Liver (tissue), 8 donors: ENCODE measurements at regions not wholly inside any gene's neighbourhood (a gene's known extent, or its start where the extent isn't known, plus 50 kb on each side); places are given as distances from the start of the nearest gene placed in this dataset.

ENCODE experiments used
- DNase-seq: peaks from one replicate; pipeline ENCODE4 v3.0.0-alpha.2; 2017; ENCODE audit warnings: low spot score
- H3K27ac ChIP-seq, 2 donors: one replicate each; pipeline ENCODE4 v1.7.0; 2013; ENCODE audit warnings: inconsistent platforms in 2 of 2, low read length in 2 of 2, control low read depth in 1 of 2, low read depth in 1 of 2, mild to moderate bottlenecking in 1 of 2
- H3K27me3 ChIP-seq, 4 donors: one replicate each; pipeline versions ENCODE4 v1.6.1 to v1.7.0; 2013; ENCODE audit warnings: low read length in 3 of 4, inconsistent platforms in 1 of 4, mild to moderate bottlenecking in 1 of 4, moderate library complexity in 1 of 4; ENCODE audit not compliant: control insufficient read depth in 4 of 4, insufficient read depth in 4 of 4
- H3K36me3 ChIP-seq, 4 donors: one replicate each; pipeline versions ENCODE4 v1.6.1 to v1.7.0; 2013; ENCODE audit warnings: low read length in 3 of 4, mild to moderate bottlenecking in 3 of 4, low read depth in 1 of 4, moderate library complexity in 1 of 4; ENCODE audit not compliant: control insufficient read depth in 4 of 4, insufficient read depth in 3 of 4
- H3K4me1 ChIP-seq, 4 donors: one replicate each; pipeline versions ENCODE4 v1.6.1 to v1.7.0; 2013; ENCODE audit warnings: low read length in 3 of 4, mild to moderate bottlenecking in 3 of 4, moderate library complexity in 1 of 4; ENCODE audit not compliant: control insufficient read depth in 4 of 4, insufficient read depth in 4 of 4
- H3K4me3 ChIP-seq, 3 donors: one replicate each; pipeline versions ENCODE4 v1.6.1 to v1.7.0; 2013; ENCODE audit warnings: low read length in 3 of 3, control low read depth in 1 of 3, low read depth in 1 of 3, mild to moderate bottlenecking in 1 of 3
- H3K9ac ChIP-seq, 2 donors: one replicate each; pipeline ENCODE4 v1.7.0; 2013; ENCODE audit warnings: low read length in 2 of 2, mild to moderate bottlenecking in 2 of 2, moderate library complexity in 2 of 2, control low read depth in 1 of 2, low read depth in 1 of 2
- H3K9me3 ChIP-seq, 4 donors: one replicate each; pipeline versions ENCODE4 v1.6.1 to v1.7.0; 2013; ENCODE audit warnings: low read length in 3 of 4; ENCODE audit not compliant: control insufficient read depth in 4 of 4
- EGR1 ChIP-seq, 2 donors: IDR thresholded peaks; 2 replicates each; pipeline ENCODE4 v1.6.1; 2016 to 2018; ENCODE audit warnings: antibody characterized with exemption in 2 of 2, low read depth in 2 of 2
- FOXA1 ChIP-seq: IDR thresholded peaks from 2 replicates; pipeline ENCODE4 v1.6.1; 2016; ENCODE audit warnings: antibody characterized with exemption
- FOXA2 ChIP-seq: IDR thresholded peaks from 2 replicates; pipeline ENCODE4 v1.6.1; 2016; ENCODE audit warnings: antibody characterized with exemption
- GABPA ChIP-seq, 2 donors: IDR thresholded peaks in 1 of 2; conservative IDR thresholded peaks in 1 of 2; 2 replicates each; pipeline ENCODE4 v1.6.1; 2016; ENCODE audit warnings: antibody characterized with exemption in 2 of 2, mild to moderate bottlenecking in 1 of 2, moderate library complexity in 1 of 2
- HNF4A ChIP-seq, 2 donors: conservative IDR thresholded peaks; 2 replicates each; pipeline ENCODE4 v1.6.1; 2016; ENCODE audit warnings: antibody characterized with exemption in 2 of 2, mild to moderate bottlenecking in 2 of 2
- HNF4G ChIP-seq: IDR thresholded peaks from 2 replicates; pipeline ENCODE4 v1.6.1; 2016; ENCODE audit warnings: antibody characterized with exemption
- JUND ChIP-seq, 2 donors: IDR thresholded peaks; 2 replicates each; pipeline ENCODE4 v1.6.1; 2016; ENCODE audit warnings: antibody characterized with exemption in 2 of 2
- MAX ChIP-seq: IDR thresholded peaks from 2 replicates; pipeline ENCODE4 v1.6.1; 2016; ENCODE audit warnings: antibody characterized with exemption
- NR2F2 ChIP-seq: IDR thresholded peaks from 2 replicates; pipeline ENCODE4 v1.6.1; 2016; ENCODE audit warnings: antibody characterized with exemption
- REST ChIP-seq: IDR thresholded peaks from 2 replicates; pipeline ENCODE4 v1.6.1; 2016; ENCODE audit warnings: antibody characterized with exemption, mild to moderate bottlenecking
- RXRA ChIP-seq, 2 donors: IDR thresholded peaks; 2 replicates each; pipeline ENCODE4 v1.6.1; 2017 to 2018; ENCODE audit warnings: antibody characterized with exemption in 2 of 2, mild to moderate bottlenecking in 1 of 2
- SP1 ChIP-seq: IDR thresholded peaks from 2 replicates; pipeline ENCODE4 v1.6.1; 2018; ENCODE audit warnings: antibody characterized with exemption, mild to moderate bottlenecking
- TAF1 ChIP-seq: conservative IDR thresholded peaks from 2 replicates; pipeline ENCODE4 v1.6.1; 2016; ENCODE audit warnings: antibody characterized with exemption, mild to moderate bottlenecking
- YY1 ChIP-seq: IDR thresholded peaks from 2 replicates; pipeline ENCODE4 v1.6.1; 2016; ENCODE audit warnings: antibody characterized with exemption, mild to moderate bottlenecking
- WGBS: extraction: QIAGEN DNeasy Blood & Tissue Kit; methylation state at CpG from one replicate; pipeline ENCODE4 v1.1.7; 2013; 5-methylcytosine and 5-hydroxymethylcytosine counted together
- TF ChIP-seq, protein P1 (sequence below): fragments of 150-350 bp; IDR thresholded peaks from 2 replicates; pipeline ENCODE4 v1.5.1; 2017; ENCODE audit warnings: improper control_type of control experiment, low read depth, low read length; ENCODE audit not compliant: missing input control
- TF ChIP-seq, protein P2 (sequence below): IDR thresholded peaks from 2 replicates; pipeline ENCODE4 v1.6.1; 2016; ENCODE audit warnings: antibody characterized with exemption
- donor health status: healthy.
- donor health status: healthy.
- donor health status: healthy.
- donor health status: healthy.
- donor health status: healthy.

GRCh38 chr1:25103164-25103795 lies 129.0 kb downstream of the SYF2 start:
- H3K9me3 ChIP-seq, result no peaks in the 10 kb centered on the region
- no peak overlapping the region for H3K27ac ChIP-seq
- H3K4me1 ChIP-seq, result no peaks in the 10 kb centered on the region
- no peak for DNase-seq
- H3K27me3 ChIP-seq, result no peaks in the 10 kb centered on the region
- H3K9ac ChIP-seq, result no peak overlapping the region
- H3K36me3 ChIP-seq, result no peaks in the 10 kb centered on the region
- no peak overlapping the region for H3K4me3 ChIP-seq
- WGBS, result 84% methylated on average over 10 of the region's 10 CpGs
- TF ChIP-seq SP1, result no peak

DNA sequence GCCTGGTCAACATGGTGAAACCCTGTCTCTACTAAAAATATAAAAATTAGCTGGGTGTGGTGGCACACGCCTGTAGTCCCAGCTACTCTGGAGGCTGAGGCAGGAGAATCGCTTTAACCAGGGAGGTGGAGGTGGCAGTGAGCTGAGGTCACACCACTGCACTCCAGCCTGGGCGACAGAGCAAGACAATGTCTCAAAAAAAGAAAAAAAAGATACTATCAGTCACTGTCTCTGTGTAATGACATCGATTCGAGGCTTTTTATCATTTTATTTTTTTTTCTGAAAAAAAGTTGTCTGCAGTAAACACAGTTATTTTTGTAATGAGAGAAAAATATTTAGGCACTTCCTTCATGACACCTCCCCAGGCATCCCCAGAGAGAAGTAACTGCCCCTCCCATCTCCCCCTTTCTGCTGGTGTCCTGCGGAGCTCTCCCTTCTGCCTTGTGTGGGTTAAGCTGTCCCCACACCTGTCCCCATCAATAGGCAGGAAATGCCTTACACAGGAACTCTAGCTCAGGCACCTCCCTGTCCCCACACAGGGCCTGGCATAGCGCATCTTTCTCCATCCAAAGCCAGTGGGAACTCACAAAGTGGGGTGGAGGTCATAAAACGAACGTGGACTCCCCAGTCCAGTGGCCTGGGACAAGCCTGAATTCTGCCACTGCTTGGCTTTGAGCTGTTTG lies 132.0 kb downstream of the SYF2 start:
- H3K4me3 ChIP-seq, result no peak overlapping the region
- H3K9ac ChIP-seq, result no peak overlapping the region
- DNase-seq, result no peak
- no peaks in the 10 kb centered on the region for H3K4me1 ChIP-seq
- WGBS, result 82% methylated on average over 9 of the region's 9 CpGs
- H3K27ac ChIP-seq, result no peak overlapping the region
- TF ChIP-seq JUND (IDR thresholded peaks at IDR 0.05), result no peak
- TF ChIP-seq YY1, result no peak
- no peak for TF ChIP-seq SP1
- no peak for TF ChIP-seq FOXA2
- TF ChIP-seq, protein P1, sequence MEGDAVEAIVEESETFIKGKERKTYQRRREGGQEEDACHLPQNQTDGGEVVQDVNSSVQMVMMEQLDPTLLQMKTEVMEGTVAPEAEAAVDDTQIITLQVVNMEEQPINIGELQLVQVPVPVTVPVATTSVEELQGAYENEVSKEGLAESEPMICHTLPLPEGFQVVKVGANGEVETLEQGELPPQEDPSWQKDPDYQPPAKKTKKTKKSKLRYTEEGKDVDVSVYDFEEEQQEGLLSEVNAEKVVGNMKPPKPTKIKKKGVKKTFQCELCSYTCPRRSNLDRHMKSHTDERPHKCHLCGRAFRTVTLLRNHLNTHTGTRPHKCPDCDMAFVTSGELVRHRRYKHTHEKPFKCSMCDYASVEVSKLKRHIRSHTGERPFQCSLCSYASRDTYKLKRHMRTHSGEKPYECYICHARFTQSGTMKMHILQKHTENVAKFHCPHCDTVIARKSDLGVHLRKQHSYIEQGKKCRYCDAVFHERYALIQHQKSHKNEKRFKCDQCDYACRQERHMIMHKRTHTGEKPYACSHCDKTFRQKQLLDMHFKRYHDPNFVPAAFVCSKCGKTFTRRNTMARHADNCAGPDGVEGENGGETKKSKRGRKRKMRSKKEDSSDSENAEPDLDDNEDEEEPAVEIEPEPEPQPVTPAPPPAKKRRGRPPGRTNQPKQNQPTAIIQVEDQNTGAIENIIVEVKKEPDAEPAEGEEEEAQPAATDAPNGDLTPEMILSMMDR, result no peak
- no peak for TF ChIP-seq HNF4A (conservative IDR thresholded peaks at IDR 0.05)
- no peak for TF ChIP-seq HNF4G
- TF ChIP-seq MAX, result no peak
- no peak for TF ChIP-seq NR2F2
- no peak for TF ChIP-seq EGR1 (IDR thresholded peaks at IDR 0.05; ENCODE audit: low read depth in 2 of 2)
- no peak for TF ChIP-seq TAF1
- TF ChIP-seq REST, result no peak
- no peak for TF ChIP-seq GABPA (IDR thresholded peaks at IDR 0.05 in 1 of 2, conservative IDR thresholded peaks at IDR 0.05 in 1 of 2)
- no peak for TF ChIP-seq RXRA (IDR thresholded peaks at IDR 0.05)
- no peak for TF ChIP-seq FOXA1
- TF ChIP-seq, protein P2, sequence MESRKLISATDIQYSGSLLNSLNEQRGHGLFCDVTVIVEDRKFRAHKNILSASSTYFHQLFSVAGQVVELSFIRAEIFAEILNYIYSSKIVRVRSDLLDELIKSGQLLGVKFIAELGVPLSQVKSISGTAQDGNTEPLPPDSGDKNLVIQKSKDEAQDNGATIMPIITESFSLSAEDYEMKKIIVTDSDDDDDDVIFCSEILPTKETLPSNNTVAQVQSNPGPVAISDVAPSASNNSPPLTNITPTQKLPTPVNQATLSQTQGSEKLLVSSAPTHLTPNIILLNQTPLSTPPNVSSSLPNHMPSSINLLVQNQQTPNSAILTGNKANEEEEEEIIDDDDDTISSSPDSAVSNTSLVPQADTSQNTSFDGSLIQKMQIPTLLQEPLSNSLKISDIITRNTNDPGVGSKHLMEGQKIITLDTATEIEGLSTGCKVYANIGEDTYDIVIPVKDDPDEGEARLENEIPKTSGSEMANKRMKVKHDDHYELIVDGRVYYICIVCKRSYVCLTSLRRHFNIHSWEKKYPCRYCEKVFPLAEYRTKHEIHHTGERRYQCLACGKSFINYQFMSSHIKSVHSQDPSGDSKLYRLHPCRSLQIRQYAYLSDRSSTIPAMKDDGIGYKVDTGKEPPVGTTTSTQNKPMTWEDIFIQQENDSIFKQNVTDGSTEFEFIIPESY, result no peak
- H3K27me3 ChIP-seq, result no peaks in the 10 kb centered on the region
- H3K9me3 ChIP-seq, result no peaks in the 10 kb centered on the region
- no peaks in the 10 kb centered on the region for H3K36me3 ChIP-seq
